GM12878 (cell line): ENCODE measurements at regions not wholly inside any gene's neighbourhood (a gene's known extent, or its start where the extent isn't known, plus 50 kb on each side); places are given as distances from the start of the nearest gene placed in this dataset.

Experiments
- BCL3 ChIP-seq: IDR thresholded peaks from 2 replicates; pipeline ENCODE4 v1.6.1; 2011; ENCODE audit warnings: borderline replicate concordance, low read depth, mild to moderate bottlenecking, moderate library complexity, low read length; ENCODE audit not compliant: insufficient read depth, poor library complexity, severe bottlenecking
- CTCF ChIP-seq, 3 experiments: IDR thresholded peaks in 2 of 3; conservative IDR thresholded peaks in 1 of 3; 2 replicates each; pipeline ENCODE4 v1.5.1; 2011; ENCODE audit warnings: low read depth in 3 of 3, low read length in 3 of 3, mild to moderate bottlenecking in 3 of 3, control low read depth in 2 of 3, moderate library complexity in 2 of 3, inconsistent platforms in 1 of 3, mixed read lengths in 1 of 3; ENCODE audit not compliant: control insufficient read depth in 2 of 3, insufficient read depth in 1 of 3; ENCODE audit errors: extremely low read depth in 1 of 3
- ELK1 ChIP-seq: IDR thresholded peaks from 2 replicates; pipeline ENCODE4 v1.6.1; 2012; ENCODE audit warnings: low read depth, low read length, improper control_type of control experiment
- MTA2 ChIP-seq: fragments of 450-650 bp; IDR thresholded peaks from 2 replicates; pipeline ENCODE4 v1.6.1; 2016; ENCODE audit warnings: low read depth, mild to moderate bottlenecking, moderate library complexity
- SP1 ChIP-seq: IDR thresholded peaks from one replicate; pipeline ENCODE4 v1.6.1; 2011; ENCODE audit warnings: low read depth, low read length
- TCF12 ChIP-seq: IDR thresholded peaks from 2 replicates; pipeline ENCODE4 v1.6.1; 2011; ENCODE audit warnings: low read depth, mild to moderate bottlenecking, low read length
- ZZZ3 ChIP-seq: IDR thresholded peaks from 2 replicates; pipeline ENCODE4 v1.6.1; 2011; ENCODE audit warnings: low read depth; ENCODE audit not compliant: control insufficient read depth, insufficient read length

GRCh38 chr4:64594723-64595122 is 185.5 kb upstream of the TECRL start:
- TF ChIP-seq TCF12 (no peak), ELK1 (no peak), CTCF (IDR thresholded peaks at IDR 0.05 in 2 of 3, conservative IDR thresholded peaks at IDR 0.05 in 1 of 3; ENCODE audit: control insufficient read depth in 2 of 3, extremely low read depth in 1 of 3, insufficient read depth in 1 of 3, low read depth in 3 of 3, low read length in 3 of 3) (no peak), MTA2 (no peak), SP1 (no peak), ZZZ3 (no peak), BCL3 (no peak)
